ENCODE measurements at regions not wholly inside any gene's neighbourhood (a gene's known extent, or its start where the extent isn't known, plus 50 kb on each side); places are given as distances from the start of the nearest gene placed in this dataset.

- intact Hi-C loops (cut with DNase I; ENCODE audit: low total_unique reads): no loop called here
- no peak overlapping the region for H3K27ac ChIP-seq
- no peaks in the 10 kb centered on the region for H3K9me3 ChIP-seq
- no peaks in the 10 kb centered on the region for H3K27me3 ChIP-seq
- H3K4me3 ChIP-seq: no peak overlapping the region
- TF ChIP-seq EP300 (IDR thresholded peaks at IDR 0.05) (no peak), POLR2A (IDR thresholded peaks at IDR 0.05) (no peak)
- peaks cover 0 to 21% (median 8%) of the 10 kb centered on the region in 4 donors for H3K4me1 ChIP-seq
- no peak for DNase-seq
- H3K36me3 ChIP-seq: no peaks in the 10 kb centered on the region
- 75 to 92% (median 90%) methylated on average over 4 of the region's 4 CpGs for WGBS, 5 donors
Measured at GRCh38 chr6:14985366-14985765, 260.5 kb upstream of the JARID2 start.

- peak in 1 of 2 donors; percentile 68 for DNase-seq
- 45 to 76% (median 58%) methylated on average over 7 of the region's 7 CpGs for WGBS, 5 donors
- TF ChIP-seq, protein P1, sequence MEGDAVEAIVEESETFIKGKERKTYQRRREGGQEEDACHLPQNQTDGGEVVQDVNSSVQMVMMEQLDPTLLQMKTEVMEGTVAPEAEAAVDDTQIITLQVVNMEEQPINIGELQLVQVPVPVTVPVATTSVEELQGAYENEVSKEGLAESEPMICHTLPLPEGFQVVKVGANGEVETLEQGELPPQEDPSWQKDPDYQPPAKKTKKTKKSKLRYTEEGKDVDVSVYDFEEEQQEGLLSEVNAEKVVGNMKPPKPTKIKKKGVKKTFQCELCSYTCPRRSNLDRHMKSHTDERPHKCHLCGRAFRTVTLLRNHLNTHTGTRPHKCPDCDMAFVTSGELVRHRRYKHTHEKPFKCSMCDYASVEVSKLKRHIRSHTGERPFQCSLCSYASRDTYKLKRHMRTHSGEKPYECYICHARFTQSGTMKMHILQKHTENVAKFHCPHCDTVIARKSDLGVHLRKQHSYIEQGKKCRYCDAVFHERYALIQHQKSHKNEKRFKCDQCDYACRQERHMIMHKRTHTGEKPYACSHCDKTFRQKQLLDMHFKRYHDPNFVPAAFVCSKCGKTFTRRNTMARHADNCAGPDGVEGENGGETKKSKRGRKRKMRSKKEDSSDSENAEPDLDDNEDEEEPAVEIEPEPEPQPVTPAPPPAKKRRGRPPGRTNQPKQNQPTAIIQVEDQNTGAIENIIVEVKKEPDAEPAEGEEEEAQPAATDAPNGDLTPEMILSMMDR (IDR thresholded peaks at IDR 0.05): no peak
- TF ChIP-seq EP300 (IDR thresholded peaks at IDR 0.05) (no peak), POLR2AphosphoS5 (IDR thresholded peaks at IDR 0.05) (no peak), POLR2A (IDR thresholded peaks at IDR 0.05) (no peak)
- Histone ChIP-seq H3K36me3 (no peaks in the 10 kb centered on the region), H3K27me3 (no peaks in the 10 kb centered on the region), H3K9me3 (no peaks in the 10 kb centered on the region), H3K4me1 (peaks cover 0 to 21% (median 8%) of the 10 kb centered on the region in 4 donors), H3K27ac (no peak overlapping the region), H3K4me3 (no peak overlapping the region)
- intact Hi-C loops (cut with DNase I; ENCODE audit: low total_unique reads): no loop called here
Measured at GRCh38 chr6:14986370-14986769, 259.5 kb upstream of the JARID2 start.

DNA sequence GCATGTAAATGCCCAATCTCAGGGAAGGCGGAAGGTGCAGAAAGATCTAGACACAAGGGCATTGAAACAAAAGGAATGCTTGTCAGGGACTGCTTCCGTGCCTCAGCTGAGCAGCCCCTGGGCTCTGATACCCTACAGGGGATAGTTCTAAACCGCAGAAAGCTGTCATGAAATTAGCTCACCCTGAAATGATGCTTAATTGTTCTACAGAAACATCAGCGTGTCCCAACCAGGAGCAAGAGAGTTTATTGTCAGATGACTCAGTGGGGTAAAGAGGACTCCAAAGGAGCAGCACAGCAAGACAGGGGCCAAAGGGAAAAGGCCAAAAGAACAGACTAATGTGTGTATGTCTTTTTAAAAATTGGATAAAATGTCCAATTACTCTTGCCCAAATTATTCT is 258.4 kb upstream of the JARID2 start:
- no peak for TF ChIP-seq POLR2A (IDR thresholded peaks at IDR 0.05)
- TF ChIP-seq POLR2AphosphoS5 (IDR thresholded peaks at IDR 0.05): no peak
- no peak for TF ChIP-seq EP300 (IDR thresholded peaks at IDR 0.05)
- TF ChIP-seq, protein P1 (IDR thresholded peaks at IDR 0.05): no peak
- no peaks in the 10 kb centered on the region for H3K9me3 ChIP-seq
- intact Hi-C loops (cut with DNase I; ENCODE audit: low total_unique reads): no loop called here
- 86 to 95% (median 92%) methylated on average over 4 of the region's 4 CpGs for WGBS, 5 donors
- H3K4me1 ChIP-seq: peaks cover 0 to 21% (median 8%) of the 10 kb centered on the region in 4 donors
- no peak for DNase-seq
- H3K4me3 ChIP-seq: no peak overlapping the region
- H3K36me3 ChIP-seq: no peaks in the 10 kb centered on the region
- H3K27me3 ChIP-seq: no peaks in the 10 kb centered on the region
- H3K27ac ChIP-seq: no peak overlapping the region

- no peaks in the 10 kb centered on the region for H3K36me3 ChIP-seq
- H3K27ac ChIP-seq: no peak overlapping the region
- H3K4me3 ChIP-seq: no peak overlapping the region
- no peaks in the 10 kb centered on the region for H3K4me1 ChIP-seq
- no peaks in the 10 kb centered on the region for H3K9me3 ChIP-seq
- TF ChIP-seq, protein P1 (IDR thresholded peaks at IDR 0.05): no peak
- TF ChIP-seq EP300 (IDR thresholded peaks at IDR 0.05): no peak
- no peak for TF ChIP-seq POLR2AphosphoS5 (IDR thresholded peaks at IDR 0.05)
- no peak for TF ChIP-seq POLR2A (IDR thresholded peaks at IDR 0.05)
- 84 to 90% (median 84%) methylated on average over 3 of the region's 3 CpGs for WGBS, 5 donors
- no peak for DNase-seq
- intact Hi-C loops (cut with DNase I; ENCODE audit: low total_unique reads): no loop called here
- no peaks in the 10 kb centered on the region for H3K27me3 ChIP-seq
Measured at GRCh38 chr6:14992382-14992781, 253.5 kb upstream of the JARID2 start.

DNA sequence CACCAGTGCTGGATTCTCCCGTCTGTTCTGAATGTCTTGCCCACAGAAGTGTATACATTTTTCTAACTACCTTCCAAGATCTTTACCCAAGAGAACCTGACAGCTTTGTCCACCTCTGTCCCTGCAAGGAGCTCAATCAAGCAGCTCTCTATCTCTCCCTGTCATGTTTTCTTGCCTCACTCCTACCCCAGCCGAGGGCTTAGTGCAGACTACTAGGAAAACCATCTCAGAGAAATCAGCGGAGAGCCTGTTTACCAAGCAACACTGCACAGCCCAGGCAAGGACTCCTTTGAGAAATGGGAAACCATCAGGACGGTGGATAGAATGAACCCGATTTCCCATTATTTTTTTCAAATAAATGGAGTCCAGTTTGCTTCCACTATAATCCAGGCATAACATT is 250.7 kb upstream of the JARID2 start:
- Histone ChIP-seq H3K27ac (no peak overlapping the region), H3K4me3 (no peak overlapping the region), H3K4me1 (no peaks in the 10 kb centered on the region), H3K9me3 (no peaks in the 10 kb centered on the region), H3K27me3 (no peaks in the 10 kb centered on the region), H3K36me3 (no peaks in the 10 kb centered on the region)
- intact Hi-C loops (cut with DNase I; ENCODE audit: low total_unique reads): no loop called here
- TF ChIP-seq EP300 (IDR thresholded peaks at IDR 0.05) (no peak), POLR2AphosphoS5 (IDR thresholded peaks at IDR 0.05) (no peak), POLR2A (IDR thresholded peaks at IDR 0.05) (no peak)
- TF ChIP-seq, protein P1 (IDR thresholded peaks at IDR 0.05): no peak
- WGBS, 5 donors: 55 to 69% (median 63%) methylated on average over 5 of the region's 5 CpGs
- no peak for DNase-seq
